H1 (cell line): ENCODE measurements at regions not wholly inside any gene's neighbourhood (a gene's known extent, or its start where the extent isn't known, plus 50 kb on each side); places are given as distances from the start of the nearest gene placed in this dataset.

Experiments used
- CTCF ChIA-PET: fragments of 300-600 bp; sonication (Branson Sonifier 250); formaldehyde crosslinking; loops from one replicate; lab custom pipeline; 2021; ENCODE audit not compliant: partially characterized antibody; lab: Charles Lee
- POLR2A ChIA-PET: fragments of 300-600 bp; sonication (Branson Sonifier 250); formaldehyde crosslinking; loops from one replicate; lab custom pipeline; 2021; ENCODE audit warnings: inconsistent platforms; ENCODE audit not compliant: partially characterized antibody; lab: Charles Lee
- DNase-seq, 2 experiments: peaks; one replicate each; pipeline versions ENCODE4 v3.0.0 to v3.0.0-alpha.2; 2010 to 2022; ENCODE audit warnings: low spot score in 2 of 2, low read depth in 1 of 2, mixed read lengths in 1 of 2
- FAIRE-seq: peaks from 2 replicates; lab custom pipeline; 2011; peaks lifted over from hg19 to GRCh38; lab: Jason Lieb, UNC
- H2AFZ ChIP-seq: 2 replicates; pipeline ENCODE4 v1.8.1; 2012; ENCODE audit warnings: low read length, inconsistent platforms
- H2AK5ac ChIP-seq: 2 replicates; pipeline ENCODE4 v1.6.1; 2013; ENCODE audit warnings: low read depth, low read length
- H2BK120ac ChIP-seq: replicated peaks from 2 replicates; pipeline ENCODE3; 2013; ENCODE audit warnings: low read depth, low read length, inconsistent platforms
- H2BK12ac ChIP-seq: 2 replicates; pipeline ENCODE4 v1.6.1; 2013; ENCODE audit warnings: low read depth, low read length
- H2BK15ac ChIP-seq: 2 replicates; pipeline ENCODE4 v1.6.1; 2013; ENCODE audit warnings: low read length
- H2BK20ac ChIP-seq: 2 replicates; pipeline ENCODE4 v1.6.1; 2013; ENCODE audit warnings: low read length
- H2BK5ac ChIP-seq: 2 replicates; pipeline ENCODE4 v1.6.1; 2013; ENCODE audit warnings: low read depth, low read length
- H3K14ac ChIP-seq: 2 replicates; pipeline ENCODE4 v1.6.1; 2013; ENCODE audit warnings: inconsistent platforms; ENCODE audit not compliant: insufficient read length
- H3K18ac ChIP-seq: 2 replicates; pipeline ENCODE4 v1.6.1; 2013; ENCODE audit warnings: low read length; ENCODE audit errors: extremely low read depth
- H3K23ac ChIP-seq: 2 replicates; pipeline ENCODE4 v1.6.1; 2013; ENCODE audit warnings: inconsistent platforms; ENCODE audit not compliant: insufficient read length
- H3K23me2 ChIP-seq: 2 replicates; pipeline ENCODE4 v1.6.1; 2013; ENCODE audit warnings: low read depth, low read length
- H3K27ac ChIP-seq: 2 replicates; pipeline ENCODE4 v1.6.1; 2011; ENCODE audit warnings: low read depth, low read length, inconsistent platforms
- H3K27me3 ChIP-seq, 4 experiments: replicated peaks in 1 of 4; 1 replicate in 1 of 4; 2 replicates in 3 of 4; pipeline versions ENCODE4 v1.6.1 to v1.8.1; 2011 to 2013; ENCODE audit warnings: low read length in 3 of 4, mild to moderate bottlenecking in 3 of 4, inconsistent platforms in 2 of 4, mixed read lengths in 2 of 4, moderate library complexity in 1 of 4; ENCODE audit not compliant: control insufficient read depth in 3 of 4, insufficient read depth in 3 of 4; ENCODE audit errors: extremely low read depth in 1 of 4
- H3K36me3 ChIP-seq, 4 experiments: 2 replicates each; pipeline versions ENCODE4 v1.6.1 to v1.8.1; 2011 to 2013; ENCODE audit warnings: mild to moderate bottlenecking in 4 of 4, low read length in 3 of 4, moderate library complexity in 2 of 4, control low read depth in 1 of 4, inconsistent platforms in 1 of 4; ENCODE audit not compliant: insufficient read depth in 4 of 4, control insufficient read depth in 2 of 4
- H3K4ac ChIP-seq: replicated peaks from 2 replicates; pipeline ENCODE3; 2013; ENCODE audit warnings: low read length, low read depth, mixed read lengths, inconsistent platforms; ENCODE audit not compliant: insufficient read length
- H3K4me1 ChIP-seq, 4 experiments: replicated peaks in 1 of 4; 1 replicate in 1 of 4; 2 replicates in 3 of 4; pipeline versions ENCODE4 v1.6.1 to v1.8.1; 2011 to 2013; ENCODE audit warnings: low read length in 3 of 4, inconsistent platforms in 2 of 4, mixed read lengths in 1 of 4; ENCODE audit not compliant: insufficient read depth in 4 of 4, control insufficient read depth in 3 of 4
- H3K4me2 ChIP-seq, 2 experiments: 2 replicates each; pipeline versions ENCODE4 v1.6.1 to v1.8.1; 2011 to 2013; ENCODE audit warnings: low read depth in 2 of 2, low read length in 2 of 2, control low read depth in 1 of 2, inconsistent platforms in 1 of 2, mild to moderate bottlenecking in 1 of 2; ENCODE audit not compliant: insufficient read depth in 1 of 2
- H3K4me3 ChIP-seq, 4 experiments: fragments of 200-600, 300-600 bp in 1 of 4; sonication (generic), shearing (Covaris generic), sonication (Bioruptor Twin) in 1 of 4; 2 replicates each; pipeline versions ENCODE4 v1.5.1 to v1.8.1; 2011 to 2016; ENCODE audit warnings: low read length in 4 of 4, low read depth in 3 of 4, control low read depth in 2 of 4, inconsistent platforms in 2 of 4, mild to moderate bottlenecking in 2 of 4, mixed read lengths in 1 of 4, moderate library complexity in 1 of 4; ENCODE audit not compliant: insufficient read depth in 2 of 4; ENCODE audit errors: extremely low read depth in 1 of 4
- H3K56ac ChIP-seq: replicated peaks from 2 replicates; pipeline ENCODE3; 2013; ENCODE audit warnings: low read depth, mild to moderate bottlenecking, mixed read lengths, low read length, inconsistent platforms; ENCODE audit not compliant: insufficient read length
- H3K79me1 ChIP-seq: 2 replicates; pipeline ENCODE4 v1.6.1; 2013; ENCODE audit warnings: low read depth, low read length, control low read depth
- H3K79me2 ChIP-seq, 2 experiments: 2 replicates each; pipeline versions ENCODE4 v1.6.1 to v1.8.1; 2012 to 2013; ENCODE audit warnings: low read length in 2 of 2, mild to moderate bottlenecking in 2 of 2, inconsistent platforms in 1 of 2; ENCODE audit not compliant: insufficient read depth in 2 of 2, control insufficient read depth in 1 of 2
- H3K9ac ChIP-seq, 4 experiments: replicated peaks in 1 of 4; 1 replicate in 1 of 4; 2 replicates in 3 of 4; pipeline versions ENCODE4 v1.6.1 to v1.8.1; 2011 to 2013; ENCODE audit warnings: low read depth in 3 of 4, low read length in 3 of 4, control low read depth in 2 of 4, mild to moderate bottlenecking in 2 of 4, moderate library complexity in 2 of 4, inconsistent platforms in 1 of 4; ENCODE audit errors: extremely low read depth in 1 of 4
- H3K9me3 ChIP-seq, 2 experiments: 2 replicates each; pipeline versions ENCODE4 v1.6.1 to v1.8.1; 2012 to 2013; ENCODE audit warnings: mild to moderate bottlenecking in 2 of 2, moderate library complexity in 2 of 2, control low read depth in 1 of 2, inconsistent platforms in 1 of 2, low read depth in 1 of 2, low read length in 1 of 2, mixed read lengths in 1 of 2; ENCODE audit not compliant: insufficient read depth in 2 of 2
- H4K20me1 ChIP-seq, 2 experiments: replicated peaks in 1 of 2; 2 replicates each; pipeline versions ENCODE3 to v1.8.1; 2011 to 2013; ENCODE audit warnings: inconsistent platforms in 2 of 2, low read length in 2 of 2, mild to moderate bottlenecking in 1 of 2; ENCODE audit not compliant: insufficient read depth in 2 of 2, control insufficient read depth in 1 of 2
- H4K5ac ChIP-seq: 2 replicates; pipeline ENCODE4 v1.6.1; 2013; ENCODE audit warnings: low read length, low read depth, mixed read lengths, inconsistent platforms; ENCODE audit not compliant: insufficient read length
- H4K8ac ChIP-seq: 2 replicates; pipeline ENCODE4 v1.8.0; 2013; ENCODE audit warnings: mild to moderate bottlenecking, moderate library complexity, low read length, inconsistent platforms; ENCODE audit not compliant: insufficient read depth; ENCODE audit errors: extremely low read depth
- H4K91ac ChIP-seq: replicated peaks from 2 replicates; pipeline ENCODE3; 2013; ENCODE audit warnings: low read length, mixed read lengths, inconsistent platforms; ENCODE audit not compliant: insufficient read length
- ATF2 ChIP-seq: IDR thresholded peaks from 2 replicates; pipeline ENCODE4 v1.6.1; 2012; ENCODE audit warnings: low read length, inconsistent platforms
- CBX5 ChIP-seq: fragments of 300-800, 300-1000 bp; sonication (generic); IDR thresholded peaks from 2 replicates; pipeline ENCODE4 v1.7.1; 2016; ENCODE audit warnings: antibody characterized with exemption, low read length, low read depth
- GABPA ChIP-seq: IDR thresholded peaks from 2 replicates; pipeline ENCODE4 v1.6.1; 2011; ENCODE audit warnings: mild to moderate bottlenecking, low read length, moderate library complexity, borderline replicate concordance; ENCODE audit not compliant: insufficient read depth
- JUND ChIP-seq: IDR thresholded peaks from 2 replicates; pipeline ENCODE4 v1.6.1; 2011; ENCODE audit warnings: mild to moderate bottlenecking, improper control_type of control experiment, low read length
- MAX ChIP-seq: IDR thresholded peaks from 2 replicates; pipeline ENCODE4 v1.6.1; 2012; ENCODE audit warnings: inconsistent platforms
- NRF1 ChIP-seq: IDR thresholded peaks from 2 replicates; pipeline ENCODE4 v1.6.1; 2011; ENCODE audit warnings: mild to moderate bottlenecking, low read depth, low read length, improper control_type of control experiment
- RAD21 ChIP-seq, 2 experiments: IDR thresholded peaks in 1 of 2; conservative IDR thresholded peaks in 1 of 2; 2 replicates each; pipeline ENCODE4 v1.6.1; 2011; ENCODE audit warnings: low read depth in 2 of 2, low read length in 2 of 2, improper control_type of control experiment in 1 of 2, inconsistent platforms in 1 of 2, mild to moderate bottlenecking in 1 of 2, moderate library complexity in 1 of 2
- RNF2 ChIP-seq: fragments of 200-900, 300-1000 bp; sonication (generic); IDR thresholded peaks from 2 replicates; pipeline ENCODE4 v1.7.1; 2016; ENCODE audit warnings: borderline replicate concordance, low read depth, mild to moderate bottlenecking, antibody characterized with exemption, low read length; ENCODE audit not compliant: poor library complexity, severe bottlenecking; ENCODE audit errors: missing control alignments
- SIN3A ChIP-seq, 2 experiments: IDR thresholded peaks in 1 of 2; conservative IDR thresholded peaks in 1 of 2; 2 replicates each; pipeline ENCODE4 v1.6.1; 2011 to 2012; ENCODE audit warnings: low read length in 2 of 2, improper control_type of control experiment in 1 of 2, low read depth in 1 of 2, mild to moderate bottlenecking in 1 of 2
- SP4 ChIP-seq: IDR thresholded peaks from 2 replicates; pipeline ENCODE4 v1.6.1; 2012; ENCODE audit warnings: low read length, inconsistent platforms
- SRF ChIP-seq: IDR thresholded peaks from 2 replicates; pipeline ENCODE4 v1.6.1; 2011; ENCODE audit warnings: mild to moderate bottlenecking, low read depth, low read length, moderate library complexity
- YY1 ChIP-seq: IDR thresholded peaks from 2 replicates; pipeline ENCODE4 v1.6.1; 2011; ENCODE audit warnings: low read depth, mild to moderate bottlenecking, low read length
- WGBS, 2 experiments: shearing (Covaris generic) in 1 of 2; methylation state at CpG; one replicate each; pipeline versions ENCODE4 v1.1.6 to v1.1.7; 2013 to 2015; ENCODE audit warnings: low lambda C conversion rate in 2 of 2, mixed read lengths in 2 of 2, inconsistent platforms in 1 of 2, low coverage in 1 of 2, missing lambda C conversion rate in 1 of 2; ENCODE audit not compliant: insufficient replicate concordance in 2 of 2, insufficient coverage in 1 of 2, insufficient read length in 1 of 2; ENCODE audit errors: extremely low coverage in 1 of 2, missing lambda C conversion rate in 1 of 2; 5-methylcytosine and 5-hydroxymethylcytosine counted together

GRCh38 chr20:57073402-57073801, 193.0 kb downstream of the BMP7 start:
- Histone ChIP-seq H3K27ac (no peak overlapping the region), H3K79me1 (no peaks in the 10 kb centered on the region), H2BK12ac (no peak overlapping the region), H2AFZ (no peak overlapping the region), H4K8ac (no peak overlapping the region), H3K4me3 (no peak overlapping the region), H2BK5ac (no peak overlapping the region), H3K18ac (no peak overlapping the region), H3K9me3 (no peaks in the 10 kb centered on the region), H4K5ac (no peak overlapping the region), H3K56ac (no peak overlapping the region), H4K20me1 (no peaks in the 10 kb centered on the region), H3K36me3 (no peaks in the 10 kb centered on the region), H3K14ac (no peak overlapping the region), H3K4ac (no peak overlapping the region), H2BK120ac (no peak overlapping the region), H3K27me3 (peaks cover 2 to 26% (median 19%) of the 10 kb centered on the region in 4 experiments), H3K79me2 (no peaks in the 10 kb centered on the region), H2BK20ac (no peak overlapping the region), H2BK15ac (no peak overlapping the region), H3K23ac (no peak overlapping the region), H3K23me2 (peaks cover 3% of the 10 kb centered on the region), H4K91ac (no peak overlapping the region), H3K9ac (no peak overlapping the region), H3K4me1 (peaks cover 4 to 12% (median 5%) of the 10 kb centered on the region in 4 experiments), H2AK5ac (no peak overlapping the region), H3K4me2 (no peak overlapping the region)
- FAIRE-seq (no peak), DNase-seq (no peak)
- ChIA-PET CTCF (interaction anchor here (1.0 to 4.3 kb wide), 7 partner anchors 12 to 444 kb away, joined by 3 to 24 read pairs (median 4); no protein-coding TSS in a partner anchor), POLR2A (no interaction called here)
- 91% methylated on average over 8 of the region's 8 CpGs; no CpG with 5 or more reads in 1 of the 2 experiments for WGBS, 2 experiments
- TF ChIP-seq CBX5 (no peak), ATF2 (no peak), SP4 (no peak), JUND (no peak), GABPA (no peak), RNF2 (no peak), SIN3A (conservative IDR thresholded peaks at IDR 0.05 in 1 of 2, IDR thresholded peaks at IDR 0.05 in 1 of 2; ENCODE audit: low read depth in 1 of 2, low read length in 2 of 2) (no peak), NRF1 (no peak), SRF (no peak), RAD21 (IDR thresholded peaks at IDR 0.05 in 1 of 2, conservative IDR thresholded peaks at IDR 0.05 in 1 of 2; ENCODE audit: low read depth in 2 of 2, low read length in 2 of 2) (no peak), YY1 (no peak), MAX (no peak)
